WI38 (cell line): ENCODE measurements at regions not wholly inside any gene's neighbourhood (a gene's known extent, or its start where the extent isn't known, plus 50 kb on each side); places are given as distances from the start of the nearest gene placed in this dataset.

ENCODE experiments used
- H3K4me3 ChIP-seq: 2 replicates; pipeline ENCODE4 v1.5.1; 2011; ENCODE audit warnings: low read depth, mild to moderate bottlenecking, control low read depth, low read length
- CTCF ChIP-seq: IDR thresholded peaks from 2 replicates; pipeline ENCODE4 v1.5.1; 2012; ENCODE audit warnings: low read depth, mild to moderate bottlenecking, control low read depth, low read length

- H3K4me3 ChIP-seq = no peak overlapping the region
- no peak for TF ChIP-seq CTCF
Observed at GRCh38 chr5:110838961-110839360, 100.2 kb downstream of the SLC25A46 start.

- TF ChIP-seq CTCF = no peak
- H3K4me3 ChIP-seq = no peak overlapping the region
Observed at GRCh38 chr5:110840347-110840960, 101.6 kb downstream of the SLC25A46 start.

- H3K4me3 ChIP-seq = no peak overlapping the region
- TF ChIP-seq CTCF = no peak
Observed at GRCh38 chr5:110841137-110841536, 102.3 kb downstream of the SLC25A46 start.

GRCh38 chr5:110842948-110843347, 104.1 kb downstream of the SLC25A46 start:
- H3K4me3 ChIP-seq = no peak overlapping the region
- TF ChIP-seq CTCF = no peak

- H3K4me3 ChIP-seq = no peak overlapping the region
- TF ChIP-seq CTCF = no peak
Observed at GRCh38 chr5:110844251-110844650, 105.4 kb downstream of the SLC25A46 start.

- H3K4me3 ChIP-seq = no peak overlapping the region
- TF ChIP-seq CTCF = no peak
Observed at GRCh38 chr5:110846398-110847001, 107.7 kb downstream of the SLC25A46 start.

GRCh38 chr5:110851357-110851756, 112.5 kb downstream of the SLC25A46 start:
- no peak for TF ChIP-seq CTCF
- no peak overlapping the region for H3K4me3 ChIP-seq
